Esophagus mucosa (tissue), 1 donor: ENCODE measurements at regions not wholly inside any gene's neighbourhood (a gene's known extent, or its start where the extent isn't known, plus 50 kb on each side); places are given as distances from the start of the nearest gene placed in this dataset.

Source experiments
- ATAC-seq: fragments of 200-7000 bp; cut with Tn5 transposase; one replicate; pipeline ENCODE4 v1.9.1; 2020
- donor health status: DM: yes; HTN: yes; CAD: no.

DNA sequence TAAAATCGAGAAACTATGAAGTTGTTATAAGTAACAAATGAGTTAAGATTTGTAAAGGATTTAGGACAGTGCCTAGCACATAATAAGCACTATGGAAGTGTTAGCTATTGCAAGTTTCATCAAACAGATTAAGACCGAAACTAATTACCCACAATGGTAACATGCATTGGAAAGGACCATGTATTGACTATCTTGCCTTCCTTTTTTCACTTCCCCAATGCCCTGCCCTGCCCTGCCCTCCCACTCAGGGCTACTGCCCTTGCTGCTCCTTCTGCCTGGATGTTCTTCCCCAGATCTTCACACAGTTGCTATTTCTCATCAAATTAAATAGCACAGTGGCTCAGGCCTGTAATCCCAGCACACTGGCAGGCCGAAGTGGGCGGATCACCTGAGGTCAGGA lies 202.1 kb upstream of the PSMD7 start:
- no peak for ATAC-seq

DNA sequence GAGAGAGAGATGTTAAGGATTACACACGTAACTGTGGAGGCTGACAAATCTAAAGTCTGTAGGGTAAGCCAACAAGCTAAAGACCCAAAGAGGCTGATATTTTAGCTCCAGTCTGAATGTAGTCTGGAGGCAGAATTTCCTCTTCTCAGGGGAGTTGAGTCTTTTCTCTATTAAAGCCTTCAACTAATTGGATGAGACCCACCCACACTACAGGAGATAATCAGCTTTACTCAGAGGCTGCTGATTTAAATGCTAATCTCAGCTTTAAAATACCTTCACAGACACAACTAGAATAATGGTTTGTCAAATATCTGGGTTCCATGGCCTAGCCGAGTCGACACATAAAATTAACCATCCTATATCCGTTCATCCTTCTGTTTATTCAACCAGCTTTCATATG lies 204.3 kb upstream of the PSMD7 start:
- ATAC-seq = no peak

DNA sequence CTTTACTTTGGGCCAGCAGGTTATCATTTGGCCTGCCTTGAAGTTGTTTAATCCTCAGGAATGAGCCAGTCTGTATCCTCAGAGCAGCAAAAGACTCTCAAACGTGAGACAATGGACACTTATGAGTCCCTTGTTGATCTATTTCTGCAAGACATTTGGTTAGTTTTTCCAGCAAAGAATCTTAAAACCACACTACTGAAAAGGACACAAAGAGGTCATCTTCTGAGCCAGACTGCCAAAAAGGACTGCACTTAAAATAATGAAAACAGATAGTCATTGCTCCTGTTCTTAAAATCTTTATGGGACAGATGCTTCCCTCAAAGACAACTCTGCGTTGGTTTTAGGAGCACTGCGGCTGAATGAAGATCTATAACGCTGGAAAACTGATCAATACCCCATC lies 205.7 kb upstream of the PSMD7 start:
- no peak for ATAC-seq

DNA sequence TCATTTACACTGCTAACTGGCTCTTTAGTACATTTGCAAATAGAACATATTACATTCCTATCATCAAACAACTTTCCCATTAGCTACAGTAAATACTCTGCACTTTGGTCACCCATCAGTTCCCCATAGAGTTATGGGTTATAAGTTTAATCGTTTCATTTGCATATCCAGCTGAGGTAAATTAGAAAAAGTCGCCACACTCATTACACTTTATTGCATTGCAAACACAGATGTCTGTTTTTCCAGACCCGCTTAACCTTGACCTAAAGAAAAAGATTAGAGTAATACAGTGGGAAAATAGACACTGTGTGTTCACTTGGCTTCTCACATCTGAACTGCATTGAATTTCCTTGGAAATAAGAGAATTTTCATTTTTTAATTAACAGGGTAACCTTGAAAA lies 213.1 kb upstream of the PSMD7 start:
- no peak for ATAC-seq

DNA sequence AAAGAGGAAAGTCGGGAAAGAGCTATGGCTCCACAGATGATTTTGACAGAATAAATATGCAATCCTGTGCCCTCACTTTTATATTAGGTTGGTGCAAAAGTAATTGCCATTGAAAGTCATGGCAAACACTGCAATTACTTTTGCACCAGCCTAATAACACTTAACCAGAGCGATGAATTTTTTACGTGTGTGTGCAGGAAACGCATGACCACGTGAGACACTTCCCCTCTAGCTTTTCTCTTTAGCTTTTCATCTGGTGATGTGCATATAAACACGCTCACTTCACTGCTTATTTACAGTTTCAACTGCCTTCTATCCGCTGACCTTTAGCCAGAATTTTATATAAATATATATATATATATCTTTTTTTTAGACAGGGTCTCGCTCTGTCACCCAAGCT lies 216.3 kb upstream of the PSMD7 start:
- no peak for ATAC-seq

DNA sequence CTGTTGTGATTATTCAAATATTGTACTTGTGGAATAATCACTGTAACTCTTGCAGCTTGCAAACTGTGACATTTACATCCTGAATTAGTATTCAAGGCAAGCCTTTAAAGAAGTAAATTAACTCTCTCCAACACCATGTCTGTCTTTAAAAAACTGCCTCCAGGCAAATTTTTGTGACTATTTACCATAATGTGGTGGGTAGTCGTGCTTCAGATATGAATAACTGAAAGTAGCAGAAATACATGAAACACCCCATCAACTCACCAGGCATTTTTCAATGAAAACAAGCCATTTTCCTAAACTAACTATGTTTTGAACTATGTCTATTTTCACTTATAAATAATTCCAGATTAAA lies 217.4 kb upstream of the PSMD7 start:
- no peak for ATAC-seq

DNA sequence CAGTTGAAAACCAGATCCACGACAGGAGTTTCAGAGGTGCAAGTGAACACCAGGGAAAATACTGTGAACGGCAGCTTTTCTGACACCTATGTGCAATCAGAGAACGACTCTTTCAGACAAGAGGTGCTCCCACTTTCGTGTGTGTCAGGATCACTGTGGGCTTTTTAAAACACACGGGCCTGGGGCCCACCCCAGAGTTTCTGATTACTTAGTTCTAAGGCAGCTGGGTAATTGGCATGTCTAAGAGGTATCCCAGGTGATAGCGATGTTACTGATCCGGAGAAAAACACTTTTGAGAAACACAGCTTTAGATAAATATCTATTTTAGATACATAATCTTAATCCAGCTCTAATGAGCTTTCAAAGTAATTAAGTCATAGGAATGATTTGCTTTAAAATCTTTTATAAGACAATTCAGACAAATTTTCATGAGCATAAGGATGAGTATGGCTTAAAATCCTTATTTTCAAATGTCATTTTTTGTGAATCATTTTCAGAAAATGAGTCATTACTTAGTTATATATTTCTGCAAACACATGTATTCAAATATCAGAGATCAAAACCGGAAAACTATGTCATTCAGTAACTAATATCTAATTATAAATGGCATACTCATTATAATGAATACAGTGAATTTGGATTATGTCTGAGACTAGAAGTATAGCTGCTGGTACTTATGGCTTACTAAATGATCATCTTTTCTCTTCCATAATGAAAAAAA lies 217.9 kb upstream of the PSMD7 start:
- no peak for ATAC-seq

DNA sequence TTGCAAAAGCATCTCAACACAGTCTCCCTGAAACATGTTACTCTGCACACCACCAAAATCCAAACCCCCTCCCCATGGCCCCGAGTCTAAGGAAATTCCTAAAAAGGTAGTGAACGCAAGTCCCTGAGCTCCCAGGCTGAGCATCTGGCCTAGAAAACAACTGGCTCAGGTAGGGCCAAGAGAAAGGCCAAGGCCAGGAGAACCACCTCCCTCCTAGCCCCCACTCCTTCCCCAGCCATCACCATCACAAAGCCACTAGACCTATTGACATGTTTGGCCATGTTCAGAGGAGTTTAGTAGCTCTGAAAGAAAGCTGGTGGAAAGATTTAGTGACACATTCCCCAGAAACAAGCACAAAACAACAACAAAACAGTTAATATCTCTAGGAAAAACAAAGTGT lies 220.0 kb upstream of the PSMD7 start:
- ATAC-seq = no peak

DNA sequence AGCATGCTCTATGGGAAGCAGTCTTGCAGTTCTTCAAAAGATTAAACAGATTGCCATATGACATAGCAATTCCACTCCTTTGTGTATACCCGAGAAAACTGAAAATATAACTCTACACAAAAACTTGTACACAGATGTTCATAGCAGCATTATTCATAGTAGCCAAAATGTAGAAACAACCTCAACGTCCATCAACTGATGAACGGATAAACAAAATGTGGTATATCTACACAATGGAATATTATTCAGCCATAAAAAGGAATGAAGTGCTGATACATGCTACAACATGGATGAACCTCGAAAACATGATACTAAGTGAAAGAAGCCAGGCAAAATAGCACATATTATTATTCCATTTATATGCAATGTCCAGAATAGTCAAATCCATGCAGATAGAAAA lies 221.2 kb upstream of the PSMD7 start:
- ATAC-seq = no peak

DNA sequence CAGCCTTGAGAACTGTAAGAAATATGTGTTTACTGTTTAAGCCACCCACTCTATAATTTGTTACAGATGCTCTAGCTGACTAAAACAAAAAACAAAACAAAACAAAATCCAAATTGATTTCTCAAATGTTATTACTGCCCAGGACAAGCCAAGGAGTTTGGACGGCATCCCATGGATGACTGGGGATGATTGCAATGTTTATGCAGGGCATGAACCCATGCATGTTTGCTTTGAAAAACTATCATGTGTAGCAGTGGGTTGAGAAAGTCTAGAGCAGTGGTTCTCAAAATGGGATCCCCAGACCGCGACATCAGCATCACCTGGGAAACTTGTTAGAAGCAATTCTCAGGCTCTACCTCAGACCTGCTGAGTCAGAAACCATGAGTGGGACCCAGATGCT lies 223.2 kb upstream of the PSMD7 start:
- ATAC-seq = no peak

DNA sequence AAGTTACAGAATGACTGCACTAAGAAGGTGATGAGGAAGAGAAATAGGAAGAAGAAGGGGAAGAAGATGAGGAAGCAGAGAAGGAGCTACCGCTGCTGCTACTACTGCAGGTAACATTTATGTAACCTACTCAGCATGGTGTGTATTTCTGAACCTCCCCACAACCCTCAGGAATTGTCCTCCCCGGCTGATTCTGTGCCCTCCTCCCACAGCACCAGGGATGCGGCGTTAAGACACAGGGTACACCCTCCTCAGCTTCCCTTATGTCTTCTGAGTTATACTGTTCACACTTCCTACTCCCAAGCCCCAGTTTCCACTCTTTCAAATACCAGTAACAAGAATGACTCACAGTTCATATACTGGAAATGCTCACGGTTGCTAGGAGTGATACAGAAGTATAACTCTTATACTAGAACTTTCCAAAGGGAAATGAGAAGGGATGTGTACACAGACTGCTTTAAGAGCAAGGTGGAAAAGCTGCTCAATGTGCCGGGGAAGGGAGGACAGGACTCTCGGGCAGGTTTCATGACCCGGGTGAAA lies 224.5 kb upstream of the PSMD7 start:
- ATAC-seq = no peak

DNA sequence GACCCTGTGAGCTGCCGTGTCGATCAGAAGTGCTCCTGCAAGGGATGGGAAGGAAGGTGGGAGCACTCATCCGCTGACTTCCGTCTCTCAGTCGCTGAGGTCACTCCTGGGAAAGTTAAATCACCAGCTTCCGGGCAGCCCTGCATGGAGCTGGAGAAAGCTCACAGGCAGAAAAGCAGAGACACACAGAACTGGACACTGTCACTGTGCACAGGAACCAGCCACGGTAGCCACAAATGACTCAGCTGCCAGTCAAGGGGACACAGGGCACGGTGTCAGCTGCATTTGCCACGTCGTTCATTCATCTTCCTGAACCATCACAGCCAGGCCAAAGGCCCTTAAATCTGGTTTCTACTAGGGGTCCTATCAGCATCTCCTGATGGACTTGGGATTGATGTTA lies 226.4 kb upstream of the PSMD7 start:
- no peak for ATAC-seq

DNA sequence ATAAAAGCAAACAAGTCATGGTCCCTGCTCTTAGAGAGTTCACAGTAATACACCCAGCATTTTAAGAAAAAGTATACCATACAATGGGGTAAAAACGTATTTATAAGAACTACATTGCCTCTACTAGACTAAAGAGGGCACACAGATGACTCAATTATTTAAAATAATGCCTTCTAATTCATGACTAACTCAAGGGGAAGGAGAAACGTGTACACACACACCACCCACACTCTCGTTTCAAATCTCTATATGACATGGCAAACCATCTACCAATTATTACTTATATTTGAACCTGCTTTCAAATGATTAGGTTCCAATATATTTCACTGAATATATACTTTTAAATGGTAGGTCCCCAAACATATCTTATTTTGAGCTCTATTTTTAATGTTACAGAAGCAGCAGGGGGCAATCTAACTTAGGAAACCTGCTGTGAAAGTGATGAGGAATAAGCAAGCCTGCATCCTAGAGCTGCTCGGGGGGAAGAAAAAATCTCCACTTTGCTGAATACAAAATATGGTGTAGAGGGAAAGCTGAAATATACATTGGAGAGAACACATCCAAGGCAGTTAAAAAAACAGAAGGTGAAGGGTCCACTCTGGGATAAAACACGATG lies 232.4 kb upstream of the PSMD7 start:
- ATAC-seq = no peak

DNA sequence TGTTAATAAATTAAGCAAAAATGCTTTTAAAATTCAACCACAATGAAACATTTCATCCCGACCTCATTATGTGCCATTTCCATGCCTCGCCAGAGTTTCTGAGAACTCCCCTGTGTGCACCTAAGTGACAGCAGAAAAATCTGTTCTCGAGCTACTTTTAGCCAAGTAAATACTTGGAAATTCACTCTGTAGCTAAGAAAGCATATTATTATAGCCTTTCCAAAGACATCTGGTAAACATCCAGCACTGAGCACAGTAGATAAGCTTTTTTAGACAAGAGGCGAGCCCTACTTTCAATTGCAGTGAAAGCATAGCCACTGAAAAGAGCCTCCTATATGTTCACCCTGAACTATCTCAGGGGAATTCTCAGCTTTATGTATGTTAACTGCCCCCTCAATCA lies 242.8 kb upstream of the PSMD7 start:
- no peak for ATAC-seq

DNA sequence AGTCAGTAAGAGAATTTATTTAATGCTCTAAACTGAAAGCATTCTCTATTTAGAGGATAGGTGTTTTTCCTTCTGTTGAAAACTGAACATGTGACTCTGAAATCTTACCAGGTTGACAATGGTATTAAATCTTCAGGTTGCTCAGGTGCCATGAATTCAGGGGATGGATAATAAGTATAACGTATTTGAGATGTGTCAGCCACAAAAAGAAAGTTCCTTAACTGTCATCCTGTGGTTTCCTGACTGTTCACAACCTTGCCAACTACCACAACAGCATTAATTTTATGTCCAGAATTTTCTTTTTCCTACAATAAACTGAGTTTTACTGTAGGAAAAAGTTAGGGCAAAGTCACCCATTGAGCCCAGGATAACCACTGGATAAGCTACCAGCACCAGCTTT lies 243.3 kb upstream of the PSMD7 start:
- ATAC-seq = no peak

DNA sequence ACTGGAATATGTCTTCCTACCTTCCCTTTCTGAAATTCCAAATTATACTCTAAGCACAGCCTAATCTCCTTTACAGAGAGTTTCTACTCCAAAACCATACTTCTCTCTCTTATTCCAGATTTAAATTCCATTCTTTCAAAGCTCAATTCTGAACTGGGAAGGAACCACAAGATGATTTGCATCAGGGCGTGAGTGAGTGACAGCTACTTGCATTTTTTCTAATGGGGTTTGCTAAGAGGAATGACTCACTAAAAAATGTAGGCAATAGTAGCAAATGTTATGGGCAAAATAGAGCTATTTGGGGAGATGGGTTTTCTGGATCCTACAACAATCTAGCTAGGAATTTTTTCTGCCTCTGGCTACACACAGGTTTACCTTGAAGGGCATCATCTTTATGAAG lies 244.6 kb upstream of the PSMD7 start:
- ATAC-seq = no peak

DNA sequence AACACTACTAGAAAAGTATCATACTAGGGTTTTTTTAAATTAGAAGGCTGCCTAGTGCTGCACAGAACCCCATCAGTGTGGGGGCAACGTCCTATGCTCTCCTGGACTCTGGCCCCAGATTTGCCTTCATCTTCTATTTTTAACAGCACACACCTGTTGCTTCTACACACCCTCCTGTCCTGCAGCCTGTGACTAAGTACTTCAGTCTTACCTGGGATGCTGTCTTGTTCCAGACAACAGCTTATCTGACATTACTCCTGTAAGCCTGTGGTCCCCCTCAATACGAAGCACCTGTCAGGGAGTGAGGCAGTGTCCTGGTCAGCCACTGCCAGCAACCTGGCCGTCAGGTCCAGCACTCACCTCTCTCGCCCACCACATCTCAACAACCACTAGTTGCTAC lies 247.6 kb upstream of the PSMD7 start:
- ATAC-seq = no peak

DNA sequence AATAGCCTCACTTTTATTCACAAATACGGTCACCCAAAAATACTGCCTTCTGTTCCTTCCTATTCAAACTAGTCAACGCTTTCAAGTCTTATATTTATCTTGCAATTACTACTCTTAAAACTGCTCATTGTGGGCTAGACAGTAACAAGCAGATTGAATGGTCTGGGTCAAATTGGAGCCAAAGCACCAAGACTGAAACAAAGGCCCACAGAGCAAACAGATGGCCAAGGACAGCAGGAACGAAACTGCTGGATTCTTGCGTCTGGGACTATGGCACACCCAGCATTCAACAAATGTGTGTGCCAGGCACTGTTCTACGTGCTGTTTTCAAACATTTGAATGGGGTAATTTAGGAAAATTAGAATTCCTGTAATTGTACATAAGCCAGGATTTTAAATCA lies 250.1 kb upstream of the PSMD7 start:
- ATAC-seq = no peak

DNA sequence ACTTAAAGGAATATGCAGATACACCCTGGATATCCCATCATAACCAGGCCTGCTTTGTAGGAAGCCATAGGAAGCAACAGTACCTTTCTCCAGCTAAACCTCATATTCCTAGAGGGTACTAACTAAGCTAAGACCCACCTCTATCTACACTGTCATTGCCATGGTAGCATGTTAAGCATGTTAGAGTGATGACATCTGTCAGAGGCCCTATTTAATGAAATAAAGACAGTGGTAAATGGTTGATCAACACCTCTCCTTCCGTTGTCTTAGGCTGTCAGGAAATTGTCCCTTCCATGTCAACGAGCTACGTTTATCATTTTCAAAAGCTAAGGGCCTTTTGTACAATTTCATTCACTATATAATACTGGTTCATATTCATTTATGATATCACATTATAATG lies 251.1 kb upstream of the PSMD7 start:
- no peak for ATAC-seq

DNA sequence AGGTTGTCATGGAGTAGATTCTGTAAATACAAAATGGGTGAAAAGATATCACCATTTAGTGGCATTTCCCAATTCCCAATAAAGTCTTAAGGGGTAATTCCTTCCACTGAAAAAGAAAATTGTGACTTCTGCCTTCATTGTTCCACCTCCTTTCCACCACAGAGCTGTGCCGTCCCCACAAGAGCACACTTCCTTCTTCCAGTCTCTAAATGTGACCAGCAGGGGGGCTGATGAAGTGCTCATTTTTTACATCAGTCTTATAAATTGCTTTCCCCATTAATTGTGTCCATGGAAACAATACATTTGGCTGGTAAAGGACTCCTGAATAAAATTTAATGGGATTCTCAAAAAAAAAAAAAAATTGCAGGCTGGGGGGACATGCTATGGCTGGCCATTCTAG lies 260.8 kb upstream of the PSMD7 start:
- no peak for ATAC-seq

DNA sequence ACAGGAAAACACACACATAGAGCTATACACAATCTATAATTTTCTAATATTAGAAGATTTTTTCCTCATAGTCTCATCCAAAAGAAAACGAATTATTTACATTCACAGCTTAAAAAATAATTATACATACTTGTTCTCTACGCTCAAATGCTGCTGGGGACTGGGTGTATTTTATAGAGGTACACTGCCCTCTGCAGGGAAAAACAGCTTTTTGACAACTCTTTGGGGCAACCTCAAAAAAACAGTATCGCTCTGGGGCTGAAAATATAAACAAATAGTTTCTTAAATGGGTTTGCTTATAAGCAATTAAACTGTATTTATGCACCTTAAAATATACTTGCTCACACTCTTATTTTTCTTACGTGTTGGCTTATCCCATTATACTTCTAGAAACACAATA lies 261.8 kb upstream of the PSMD7 start:
- ATAC-seq = no peak

DNA sequence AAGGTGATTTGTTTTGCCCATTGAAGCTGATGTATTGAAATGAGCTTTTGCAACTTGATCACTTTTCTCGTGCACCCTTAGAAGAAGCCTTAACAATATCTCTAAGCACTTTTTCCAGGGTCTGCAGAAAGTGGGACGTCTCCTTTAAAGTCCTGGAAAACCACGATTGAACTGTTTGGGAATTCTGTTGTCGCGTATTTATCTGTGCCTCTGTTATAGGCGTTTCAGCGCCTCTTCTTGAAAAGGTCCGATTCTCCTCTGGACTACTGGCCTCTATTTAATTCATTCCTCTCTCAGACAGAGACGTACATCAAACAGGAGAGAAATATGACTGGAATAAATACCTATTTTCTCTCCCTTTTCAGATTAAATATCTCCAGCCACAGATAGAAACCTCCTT lies 262.4 kb upstream of the PSMD7 start:
- ATAC-seq = no peak

DNA sequence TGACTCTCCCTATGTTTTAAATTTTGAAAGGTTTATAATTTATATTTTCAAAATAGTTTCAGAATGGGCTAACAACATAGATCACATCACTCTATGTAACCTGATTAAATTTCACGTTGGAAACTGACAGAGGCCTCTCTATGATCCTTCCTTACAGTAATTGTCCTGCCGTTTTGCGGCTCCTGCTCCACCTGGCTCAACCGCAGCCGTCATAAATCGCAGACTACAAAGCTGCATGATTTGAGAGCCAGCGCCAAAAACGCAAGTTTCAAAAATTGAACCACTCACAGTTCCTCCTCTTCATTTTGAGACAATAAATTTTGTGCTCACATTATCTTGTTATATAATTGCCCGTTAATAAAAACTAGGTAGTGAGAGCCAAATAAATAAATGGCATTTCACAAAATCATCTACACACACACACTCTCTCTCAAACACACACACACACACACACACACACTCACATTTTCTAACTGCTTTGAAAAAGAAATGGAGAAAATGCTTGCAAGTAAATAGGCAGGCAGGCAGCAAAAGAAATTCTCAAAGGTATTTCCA lies 263.1 kb upstream of the PSMD7 start:
- no peak for ATAC-seq

DNA sequence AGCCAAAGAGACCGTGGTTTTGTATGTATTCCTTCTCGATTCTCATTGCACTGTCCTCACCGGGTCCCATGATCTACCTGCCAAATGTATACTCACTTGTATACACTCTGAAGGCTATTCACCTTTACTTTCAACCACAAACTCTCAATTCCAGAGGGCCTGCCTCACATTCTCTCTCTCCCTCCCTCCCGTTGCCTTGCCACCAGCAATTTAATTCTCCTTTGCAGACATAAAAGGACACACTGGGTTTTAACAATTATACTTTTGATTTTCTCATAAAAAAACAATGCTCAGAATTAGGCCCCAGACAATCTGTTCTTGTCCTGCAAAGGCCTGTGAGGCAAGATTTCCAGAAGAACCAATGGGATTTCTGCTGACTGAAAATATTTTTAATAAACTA lies 265.1 kb upstream of the PSMD7 start:
- no peak for ATAC-seq
